HG03039 (cell line): ENCODE measurements at regions not wholly inside any gene's neighbourhood (a gene's known extent, or its start where the extent isn't known, plus 50 kb on each side); places are given as distances from the start of the nearest gene placed in this dataset.
"Not testable (repeated sequence)": the region's sequence is repeated elsewhere in the genome, so short reads cannot be mapped to it uniquely, and the experiment has no call there.

Experiments
- ATAC-seq: cut with Tn5 transposase; IDR thresholded peaks from one replicate; pipeline ENCODE4 v1.9.1; 2021; ENCODE audit warnings: mild to moderate bottlenecking, moderate library complexity; ENCODE audit not compliant: unreplicated experiment

DNA sequence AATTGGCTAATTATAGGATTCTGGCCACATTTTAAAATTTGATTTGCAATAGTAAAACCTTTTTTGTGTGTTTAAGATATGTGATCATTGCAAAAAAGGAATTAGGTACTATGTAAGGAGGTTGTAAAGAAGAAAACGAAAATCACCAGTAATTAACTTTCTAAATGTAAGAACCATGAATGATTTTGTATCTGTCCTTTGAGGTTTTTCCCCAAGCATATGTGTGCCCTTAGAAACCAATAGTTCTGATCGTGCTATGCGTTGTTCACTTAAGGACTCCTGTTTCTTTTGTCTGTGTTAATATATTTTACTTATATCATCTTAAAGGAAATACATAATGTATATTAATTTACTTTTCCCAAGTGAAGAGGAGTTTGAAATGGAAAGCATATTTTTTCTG is 410.2 kb downstream of the PSAT1 start:
- peak; percentile 27 for ATAC-seq

GRCh38 chr9:78707481-78707991 is 410.6 kb downstream of the PSAT1 start:
- peak; percentile 88 for ATAC-seq

GRCh38 chr9:78712903-78713613 is 416.1 kb downstream of the PSAT1 start:
- no peak for ATAC-seq

DNA sequence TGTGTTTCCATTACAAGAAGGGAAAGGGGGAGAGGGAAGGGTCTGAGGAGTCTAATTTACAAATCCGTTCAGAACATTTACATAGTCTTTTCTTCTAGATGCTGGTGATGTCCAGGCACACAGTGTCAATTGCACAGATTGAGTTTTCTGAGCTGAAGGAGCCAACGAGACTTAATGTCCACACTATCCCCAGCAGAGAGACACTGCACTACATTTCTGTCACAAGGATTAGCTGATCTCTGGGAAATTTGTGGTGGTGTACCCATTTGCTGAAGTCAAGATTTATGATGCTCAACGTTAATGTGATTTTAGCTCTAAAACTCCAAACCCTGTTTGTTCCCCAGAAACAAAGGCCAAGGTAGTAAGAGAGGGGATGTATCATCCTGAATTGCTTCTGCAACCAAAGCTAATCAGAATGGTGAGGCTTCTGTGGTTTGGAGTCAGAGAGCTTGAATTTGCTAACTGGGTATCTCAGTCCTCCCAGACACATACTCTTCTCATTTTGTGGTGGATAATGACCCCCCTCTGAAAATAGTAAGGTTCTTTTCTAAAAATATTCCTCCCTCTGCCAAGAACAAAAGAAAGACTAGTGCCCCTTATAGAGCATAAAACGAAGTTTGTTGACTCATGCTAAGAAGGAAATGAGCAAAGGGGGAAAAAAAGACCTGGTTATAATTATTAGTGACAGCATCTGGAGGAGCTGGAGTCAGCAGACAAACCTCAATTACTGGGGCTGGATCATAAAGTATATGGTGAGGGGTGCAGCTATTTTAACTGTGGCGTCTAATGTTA is 416.9 kb downstream of the PSAT1 start:
- no peak for ATAC-seq

DNA sequence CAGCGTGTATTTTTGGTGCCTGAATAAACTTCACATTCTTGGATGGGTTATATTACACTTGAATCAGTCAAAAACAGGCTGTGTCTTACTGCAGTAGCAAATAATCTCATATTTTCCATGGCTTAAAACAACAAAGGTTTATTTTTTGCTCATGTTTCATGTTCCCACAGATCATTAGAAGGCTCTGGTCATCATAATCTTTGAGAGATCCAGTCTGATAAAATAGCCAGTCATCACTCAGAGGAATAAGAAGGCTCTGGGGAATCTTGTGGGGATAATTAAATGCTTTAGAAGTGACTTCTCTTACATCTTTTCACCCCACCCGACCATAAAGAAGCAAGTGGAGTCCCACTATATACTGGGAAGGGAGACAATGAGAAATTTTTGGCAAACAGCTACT is 417.7 kb downstream of the PSAT1 start:
- no peak for ATAC-seq

GRCh38 chr9:78719029-78719428 is 422.1 kb downstream of the PSAT1 start:
- not testable (repeated sequence) for ATAC-seq

GRCh38 chr9:78724896-78725295 is 428.0 kb downstream of the PSAT1 start:
- ATAC-seq: no peak

DNA sequence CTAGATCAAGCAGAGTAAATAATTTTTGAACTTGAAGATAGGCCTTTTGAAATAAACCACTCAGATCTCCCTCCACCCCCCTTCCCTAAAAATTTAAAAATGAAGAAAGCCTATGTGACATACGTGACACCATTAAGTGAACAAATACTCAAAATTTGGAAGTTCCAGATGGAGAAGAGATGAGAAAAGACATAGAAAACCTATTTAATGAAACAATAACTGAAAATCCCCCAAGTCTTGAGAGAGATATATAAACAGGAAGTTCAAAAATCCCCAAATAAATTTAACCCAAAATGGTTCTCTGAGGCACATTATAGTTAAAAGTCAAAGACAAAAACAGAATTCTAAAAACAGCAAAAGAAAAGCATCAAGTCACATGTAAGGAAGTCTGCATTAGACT is 428.6 kb downstream of the PSAT1 start:
- no peak for ATAC-seq

DNA sequence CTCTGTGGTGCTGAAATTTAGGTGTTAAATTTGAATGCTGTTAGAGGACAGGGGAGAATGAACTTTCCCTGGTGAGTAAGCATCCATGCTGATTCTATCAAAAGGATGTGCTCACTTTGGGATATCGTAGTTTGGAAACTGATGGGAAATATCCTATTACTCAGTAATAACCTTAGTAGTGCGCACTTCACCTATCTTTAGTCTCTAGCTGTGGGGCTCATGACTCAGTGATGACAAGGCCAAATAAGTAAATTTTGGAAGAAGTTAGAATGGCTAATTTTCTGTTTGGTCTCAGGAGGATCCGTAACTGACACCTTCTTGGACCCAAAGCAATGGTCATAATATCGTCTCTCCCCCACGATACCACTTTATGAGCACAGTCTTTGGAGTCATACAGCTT is 448.4 kb downstream of the PSAT1 start:
- ATAC-seq: no peak

DNA sequence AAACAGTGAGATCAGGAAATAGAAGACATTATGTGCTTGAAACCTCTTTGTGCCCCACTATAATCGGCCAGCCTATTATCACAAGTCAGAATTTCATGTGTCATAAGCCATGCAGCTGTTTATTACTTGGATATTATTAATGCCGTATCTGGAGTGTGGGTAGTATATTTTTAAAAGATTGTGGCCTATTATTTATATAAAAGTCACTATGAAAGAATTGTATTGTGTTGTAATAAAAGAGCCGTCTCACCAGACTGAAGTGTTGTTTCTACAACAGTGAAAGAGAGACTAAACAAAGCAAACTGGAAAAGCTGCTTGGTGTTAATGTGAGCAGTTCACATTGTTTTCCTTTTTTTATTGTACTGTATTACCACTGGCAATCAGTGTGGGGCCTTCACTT is 449.1 kb downstream of the PSAT1 start:
- ATAC-seq: no peak

DNA sequence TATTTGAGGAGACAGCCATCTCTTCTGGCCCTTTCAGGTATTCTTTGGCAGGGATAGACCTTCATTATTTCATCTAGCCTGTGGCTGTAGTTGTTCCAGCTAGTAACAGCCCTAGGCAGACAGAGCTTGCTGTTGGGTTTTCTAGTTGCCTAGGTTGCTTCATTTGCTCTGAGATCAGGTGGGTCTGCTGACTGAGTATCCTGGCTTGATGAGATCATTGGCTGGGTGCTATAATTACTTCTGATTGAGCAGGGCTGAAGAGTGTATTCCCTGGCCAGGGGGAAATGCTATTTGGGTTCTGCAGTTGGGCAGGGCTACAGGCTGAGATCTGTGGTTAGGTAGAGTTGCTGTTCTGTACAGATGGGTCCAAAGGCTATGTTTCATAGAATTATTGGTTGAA is 456.1 kb downstream of the PSAT1 start:
- no peak for ATAC-seq

- ATAC-seq: peak; percentile 53
Observed at GRCh38 chr9:78756813-78757510, 460.0 kb downstream of the PSAT1 start.

- no peak for ATAC-seq
Observed at GRCh38 chr9:78763424-78763823, 466.5 kb downstream of the PSAT1 start.

DNA sequence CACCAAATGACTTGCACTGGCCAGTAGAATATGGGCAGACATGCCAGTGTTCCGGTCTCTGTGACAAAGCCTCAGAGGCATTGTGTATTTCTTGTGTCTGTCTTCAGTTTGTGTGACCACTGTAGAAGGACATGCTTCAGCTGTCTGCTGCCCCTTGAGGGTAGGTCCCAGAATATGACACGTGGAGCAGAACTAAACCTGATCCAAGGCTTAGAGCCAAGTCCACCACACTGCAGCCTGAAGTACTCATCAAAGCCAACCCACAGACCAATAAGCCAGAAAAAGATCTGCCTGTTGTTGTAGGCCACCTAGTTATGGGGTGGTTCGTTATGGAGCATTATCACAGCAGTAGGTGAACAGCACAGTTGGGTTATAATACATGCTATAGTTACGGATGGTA is 468.9 kb downstream of the PSAT1 start:
- no peak for ATAC-seq

- ATAC-seq: no peak
Observed at GRCh38 chr9:78767490-78767889, 470.6 kb downstream of the PSAT1 start.

GRCh38 chr9:78769690-78770089 is 472.8 kb downstream of the PSAT1 start:
- no peak for ATAC-seq

GRCh38 chr9:78775211-78775610 is 478.3 kb downstream of the PSAT1 start:
- ATAC-seq: no peak

GRCh38 chr9:78775696-78776295 is 478.9 kb downstream of the PSAT1 start:
- ATAC-seq: no peak

GRCh38 chr9:78777747-78778146 is 480.8 kb downstream of the PSAT1 start:
- ATAC-seq: no peak

- no peak for ATAC-seq
Observed at GRCh38 chr9:78778318-78778717, 481.4 kb downstream of the PSAT1 start.

GRCh38 chr9:78778861-78779374 is 482.0 kb downstream of the PSAT1 start:
- ATAC-seq: no peak
